GM19468 (cell line): ENCODE measurements at regions not wholly inside any gene's neighbourhood (a gene's known extent, or its start where the extent isn't known, plus 50 kb on each side); places are given as distances from the start of the nearest gene placed in this dataset.
A peak's percentile ranks its signal among the peaks of the same experiment; 100 is the strongest.

Source experiments
- ATAC-seq: cut with Tn5 transposase; IDR thresholded peaks from one replicate; pipeline ENCODE4 v1.9.1; 2021; ENCODE audit warnings: mild to moderate bottlenecking, moderate library complexity, moderate number of reproducible peaks; ENCODE audit not compliant: unreplicated experiment; ENCODE audit errors: extremely low read depth

DNA sequence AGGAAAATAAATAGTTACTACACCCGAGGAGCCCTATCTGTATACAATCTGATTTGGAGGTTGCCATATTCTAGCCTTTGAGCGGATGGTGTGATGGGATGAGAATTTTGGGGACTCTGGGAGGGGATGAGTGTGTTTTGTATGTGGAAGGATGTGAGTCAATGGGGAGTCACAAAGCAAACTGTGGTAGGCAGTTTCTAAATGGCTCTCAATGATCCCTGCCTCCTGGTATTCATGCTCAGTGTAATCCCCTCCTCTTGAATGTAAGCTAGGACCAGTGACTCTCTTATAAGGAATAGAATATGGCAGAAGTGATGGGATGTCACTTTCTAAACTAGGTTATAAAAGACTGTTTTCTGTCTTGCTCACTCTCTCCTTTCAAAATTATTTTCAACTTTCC, 205.7 kb upstream of the RIOK2 start:
- ATAC-seq = no peak

DNA sequence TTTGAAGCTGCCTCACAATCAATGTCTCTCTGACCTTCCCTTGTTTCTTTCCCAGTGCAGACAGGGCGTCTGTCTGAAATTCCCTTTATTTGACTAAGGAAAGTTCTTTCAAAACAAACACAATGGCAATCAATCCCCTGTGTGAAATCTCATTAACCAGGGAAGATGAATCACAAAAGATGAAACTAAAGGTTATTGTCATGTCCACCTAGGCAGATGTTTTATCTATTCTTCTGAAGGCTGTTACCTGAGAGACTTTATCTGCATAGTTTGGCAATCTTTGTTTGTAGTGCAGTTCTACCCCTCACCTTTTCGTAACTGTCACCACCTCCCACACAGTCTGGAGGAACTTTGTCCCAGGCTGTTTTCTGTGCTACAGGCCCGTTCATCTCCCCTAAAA, 217.5 kb upstream of the RIOK2 start:
- ATAC-seq = no peak

DNA sequence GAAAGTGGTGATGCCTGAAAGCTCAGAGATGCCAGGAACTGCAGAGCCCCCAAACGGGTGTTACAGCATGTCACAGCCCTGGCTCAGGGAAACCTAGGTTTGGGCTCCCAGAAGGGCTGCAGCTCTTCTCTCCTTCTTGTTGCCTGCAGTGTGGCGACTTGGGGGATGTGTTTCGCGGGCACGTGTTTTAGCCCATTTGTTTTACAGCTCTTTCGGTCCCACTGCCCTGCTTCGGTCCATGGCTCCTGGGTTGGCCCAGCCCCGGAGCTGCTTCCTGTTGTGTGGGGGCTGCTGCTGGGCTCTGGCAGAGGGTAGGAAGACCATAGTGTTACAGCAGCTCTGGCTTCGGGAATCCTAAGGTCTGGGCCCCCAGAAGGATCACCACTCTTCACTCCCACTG, 222.9 kb upstream of the RIOK2 start:
- no peak for ATAC-seq

DNA sequence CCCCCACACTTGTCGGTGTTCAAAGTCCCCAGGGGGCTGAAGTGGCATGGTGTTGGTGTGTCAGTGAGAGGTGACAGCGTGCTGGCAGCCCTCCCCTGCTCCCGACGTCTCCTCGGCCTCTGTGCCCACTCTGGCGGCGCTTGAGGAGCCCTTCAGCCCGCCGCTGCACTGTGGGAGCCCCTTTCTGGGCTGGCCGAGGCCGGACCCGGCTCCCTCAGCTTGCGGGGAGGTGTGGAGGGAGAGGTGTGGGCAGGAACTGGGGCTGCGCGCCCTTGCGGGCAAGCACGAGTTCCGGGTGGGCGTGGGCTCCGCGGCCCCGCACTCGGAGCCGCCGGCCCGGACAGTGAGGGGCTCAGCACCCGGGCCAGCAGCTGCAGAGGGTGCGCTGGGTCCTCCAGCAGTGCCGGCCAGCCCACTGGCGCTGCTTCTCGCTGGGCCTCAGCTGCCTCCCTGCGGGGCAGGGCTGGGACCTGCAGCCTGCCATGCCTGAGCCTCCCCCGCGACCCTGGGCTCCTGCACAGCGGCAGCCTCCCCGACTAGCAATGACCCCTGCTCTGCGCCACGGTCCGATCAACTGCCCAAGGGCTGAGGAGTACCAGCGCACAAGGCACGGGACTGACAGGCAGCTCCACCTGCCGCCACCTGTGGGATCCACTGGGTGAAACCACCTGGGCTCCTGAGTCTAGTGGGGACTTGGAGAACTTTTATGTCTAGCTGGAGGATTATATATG, 224.1 kb upstream of the RIOK2 start:
- no peak for ATAC-seq

DNA sequence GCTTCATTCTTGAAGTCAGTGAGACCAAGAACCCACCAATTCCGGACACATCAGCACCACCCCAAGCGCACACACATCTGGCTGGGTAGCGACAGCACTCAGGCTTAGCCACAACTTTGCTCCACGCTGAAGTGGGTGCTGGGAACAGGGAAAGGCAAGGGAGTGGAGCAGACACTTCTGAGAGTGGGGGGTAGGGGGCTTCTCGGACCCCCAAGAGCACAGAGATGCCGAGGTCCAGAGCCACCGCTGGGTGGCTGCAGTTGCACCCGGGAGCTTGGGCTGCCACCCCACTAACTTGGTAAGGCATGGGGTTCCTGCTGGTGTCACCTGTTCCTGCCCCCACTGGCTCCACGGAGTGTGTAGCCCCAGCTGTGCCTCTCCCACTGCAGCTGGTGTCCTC, 225.3 kb upstream of the RIOK2 start:
- ATAC-seq = no peak

DNA sequence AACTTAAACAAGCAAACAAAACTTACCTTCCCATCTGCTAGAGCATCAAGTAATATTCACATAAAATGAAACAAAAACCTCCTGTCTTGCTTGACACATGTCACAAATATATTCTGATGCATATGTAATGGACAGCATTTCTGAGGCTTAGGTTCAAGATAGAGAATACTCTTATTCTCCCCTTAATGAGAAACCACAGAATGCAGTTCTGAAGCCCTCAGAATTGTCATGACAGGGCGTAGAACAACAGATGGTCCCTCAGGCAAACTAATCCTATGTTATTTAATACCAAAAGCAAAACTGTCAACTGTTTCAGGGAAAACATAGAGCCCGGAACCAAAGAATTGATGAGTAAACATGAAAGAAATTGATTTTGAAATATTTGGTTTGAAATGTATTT, 229.9 kb upstream of the RIOK2 start:
- no peak for ATAC-seq

DNA sequence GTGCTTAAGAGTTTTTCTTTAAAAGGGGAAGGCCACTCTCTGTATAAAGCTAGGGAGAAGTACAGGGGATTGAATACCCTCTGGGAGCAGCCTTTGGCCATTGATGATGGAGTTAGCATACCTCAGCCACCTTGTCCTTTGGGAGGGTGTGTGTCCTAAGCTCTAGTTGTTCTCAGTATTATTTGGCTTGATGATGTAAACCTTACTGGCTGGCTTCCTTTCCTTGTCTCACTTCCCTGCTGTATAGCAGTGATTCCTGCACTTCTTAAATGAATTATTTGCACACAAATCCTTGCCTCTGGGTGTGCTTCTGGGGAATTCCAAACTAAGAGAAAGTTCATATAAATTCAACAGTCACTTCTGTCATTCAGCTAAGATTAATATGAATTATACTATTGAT, 234.9 kb upstream of the RIOK2 start:
- ATAC-seq = no peak

DNA sequence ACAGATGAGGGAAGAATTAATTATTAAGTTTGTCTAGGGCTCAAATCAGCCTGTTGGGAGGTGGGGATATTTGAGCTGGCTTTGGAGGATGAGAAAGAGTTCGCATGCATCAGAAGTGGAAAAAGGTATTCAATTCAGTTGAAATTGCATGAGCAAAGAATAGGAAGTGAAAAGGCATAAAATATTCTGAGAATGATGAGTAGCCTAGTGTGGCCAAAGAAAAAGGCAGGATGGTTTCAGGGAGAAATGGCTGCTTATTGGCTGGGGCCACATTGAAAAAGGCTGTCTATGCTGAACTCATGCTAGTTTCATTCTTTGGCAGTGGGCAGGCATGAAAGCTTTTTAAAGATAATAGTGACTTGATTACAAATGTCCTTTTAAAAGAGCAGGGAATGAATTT, 235.4 kb upstream of the RIOK2 start:
- peak; percentile 64 for ATAC-seq

DNA sequence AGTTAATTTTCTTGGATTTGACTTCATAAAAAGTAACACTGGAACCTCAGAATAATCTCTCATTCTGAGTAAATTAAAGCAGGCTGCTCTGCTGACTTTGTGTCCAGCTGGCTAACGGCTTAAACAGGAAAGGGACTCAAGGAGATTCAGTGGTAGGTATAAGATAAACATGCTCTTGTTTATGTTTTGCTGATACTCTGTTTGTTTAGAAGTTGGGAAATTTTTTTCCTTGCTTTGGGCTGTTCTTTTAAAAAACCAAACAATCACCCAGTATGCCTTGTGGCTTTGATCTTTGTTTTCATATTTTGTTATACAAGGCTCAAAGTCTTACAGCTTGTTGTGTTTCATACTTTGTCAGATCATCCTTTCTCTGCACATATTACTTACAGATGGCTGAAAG, 237.6 kb upstream of the RIOK2 start:
- ATAC-seq = no peak

DNA sequence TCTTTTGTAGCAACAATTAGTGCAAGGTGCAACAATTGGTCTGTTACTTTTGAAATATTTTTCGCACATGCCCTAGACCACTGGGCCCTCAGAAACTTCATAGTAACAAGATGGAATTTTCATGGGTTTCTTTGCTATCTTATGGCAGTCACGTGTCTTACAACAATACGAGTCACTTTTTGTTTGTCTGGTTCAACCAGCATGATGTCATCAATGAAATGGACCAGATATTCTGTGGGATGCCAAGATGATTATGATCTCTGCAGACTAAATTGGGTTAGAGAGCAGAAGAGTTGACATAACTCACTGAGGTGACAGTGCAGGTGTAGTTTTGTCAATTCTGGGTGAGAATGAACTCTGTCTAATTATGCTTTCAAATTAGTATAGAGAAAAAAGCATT, 239.6 kb upstream of the RIOK2 start:
- no peak for ATAC-seq

DNA sequence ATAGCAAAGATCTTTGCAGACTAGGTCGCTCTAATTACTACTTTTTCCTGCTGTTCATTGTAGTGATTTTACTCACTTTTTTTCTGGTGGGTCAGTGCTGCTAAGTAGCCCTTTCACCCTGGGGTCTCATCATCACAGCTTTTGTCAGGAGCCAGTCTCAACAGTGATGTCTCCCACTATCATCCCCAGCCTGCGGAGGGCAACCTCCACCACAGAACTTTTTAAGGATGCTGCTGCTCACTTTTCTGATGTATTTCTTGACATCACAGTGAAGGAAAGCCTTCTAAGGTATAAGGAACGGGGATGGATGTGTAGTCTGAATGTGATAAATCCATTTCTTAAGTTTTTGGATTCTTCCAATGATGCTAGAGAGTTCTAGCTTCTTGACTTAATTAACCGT, 242.5 kb upstream of the RIOK2 start:
- no peak for ATAC-seq

DNA sequence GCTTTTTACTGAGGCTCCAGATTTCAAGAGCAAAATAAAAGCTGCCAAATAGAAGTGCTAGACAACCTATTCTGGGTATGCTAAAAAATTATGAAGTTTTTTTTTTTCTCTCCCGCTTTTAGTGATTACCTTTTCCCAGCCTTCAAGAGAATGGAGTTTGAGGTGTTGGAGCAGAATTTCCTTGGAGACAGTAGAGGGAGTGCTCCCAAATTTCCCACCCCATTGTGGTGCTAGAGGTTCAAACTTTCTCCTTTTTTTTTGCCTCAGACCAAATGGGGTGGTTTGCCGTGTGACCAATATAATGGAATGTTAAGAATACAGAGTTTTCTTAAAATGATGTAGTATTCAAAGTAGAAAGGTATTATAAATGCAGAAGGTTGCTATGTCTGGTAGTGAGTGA, 244.2 kb upstream of the RIOK2 start:
- no peak for ATAC-seq

DNA sequence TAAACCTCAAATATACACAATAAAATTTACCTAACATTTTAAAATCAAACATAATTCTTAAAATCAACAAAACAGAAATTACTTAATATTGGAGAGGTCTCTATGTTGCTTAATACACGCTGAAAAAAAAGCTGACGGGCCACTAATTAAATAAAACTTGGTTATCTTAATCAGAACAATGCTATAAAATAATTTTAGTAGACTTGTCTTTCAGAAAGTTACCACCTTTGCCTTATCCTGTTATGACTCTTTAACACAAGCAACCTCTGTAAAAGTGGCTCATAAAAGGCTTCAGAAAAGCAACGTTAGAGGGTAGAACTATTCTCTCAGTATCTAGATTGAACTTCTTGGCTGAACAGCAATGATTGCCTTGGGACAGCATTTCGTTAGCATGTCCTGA, 251.0 kb upstream of the RIOK2 start:
- ATAC-seq = no peak

DNA sequence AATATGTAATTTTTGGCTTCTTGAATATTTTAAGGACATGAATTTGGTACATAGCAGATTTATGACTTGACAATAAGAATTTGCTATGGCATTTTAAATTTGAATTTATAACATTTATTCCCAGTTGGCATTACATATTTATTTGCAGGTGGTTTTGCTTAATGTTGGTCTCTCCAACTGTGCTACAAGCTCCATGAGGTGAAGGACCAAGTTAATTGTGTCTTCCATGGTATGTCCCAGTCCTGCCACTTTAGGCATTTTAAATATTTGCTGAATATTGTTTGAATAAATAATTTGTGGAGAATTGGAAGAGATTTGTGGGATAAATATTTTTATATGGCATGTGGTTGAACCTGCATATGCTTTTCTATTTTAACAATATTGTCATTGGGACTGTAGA, 253.4 kb upstream of the RIOK2 start:
- no peak for ATAC-seq

DNA sequence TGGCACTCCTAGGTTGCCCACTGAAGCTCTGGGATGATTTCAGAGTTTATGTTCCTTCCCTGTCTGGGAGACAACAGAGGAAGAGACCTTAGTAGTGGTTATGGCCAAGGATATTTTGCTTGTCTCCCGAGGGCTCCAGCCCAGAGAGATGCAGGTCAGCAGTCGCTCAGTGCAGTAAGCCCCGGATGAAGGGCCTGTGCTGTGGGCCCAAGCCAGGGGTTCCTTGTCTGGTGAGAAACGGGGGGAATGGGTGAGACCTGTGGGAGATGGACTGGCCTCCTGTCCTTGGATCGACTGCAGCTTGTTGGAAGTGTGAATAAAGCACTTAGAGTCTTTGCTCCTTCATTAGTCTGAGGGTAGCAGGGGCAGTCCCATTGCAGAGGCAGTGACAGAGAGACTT, 260.7 kb upstream of the RIOK2 start:
- ATAC-seq = no peak

DNA sequence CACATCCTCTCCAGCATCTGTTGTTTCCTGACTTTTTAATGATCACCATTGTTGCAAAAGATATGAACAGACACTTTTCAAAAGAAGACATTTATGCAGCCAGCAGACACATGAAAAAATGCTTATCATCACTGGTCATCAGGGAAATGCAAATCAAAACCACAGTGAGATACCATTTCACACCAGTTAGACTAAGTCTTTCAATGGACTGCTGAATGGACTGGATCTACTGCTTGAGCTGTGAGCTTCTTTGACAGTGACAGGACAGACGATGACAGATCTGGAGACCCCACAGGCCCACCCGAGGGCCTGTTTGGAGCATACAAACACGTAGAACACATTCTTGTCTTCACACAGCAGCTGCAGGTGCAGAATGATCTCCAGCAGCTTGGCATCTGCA, 266.1 kb upstream of the RIOK2 start:
- ATAC-seq = no peak

DNA sequence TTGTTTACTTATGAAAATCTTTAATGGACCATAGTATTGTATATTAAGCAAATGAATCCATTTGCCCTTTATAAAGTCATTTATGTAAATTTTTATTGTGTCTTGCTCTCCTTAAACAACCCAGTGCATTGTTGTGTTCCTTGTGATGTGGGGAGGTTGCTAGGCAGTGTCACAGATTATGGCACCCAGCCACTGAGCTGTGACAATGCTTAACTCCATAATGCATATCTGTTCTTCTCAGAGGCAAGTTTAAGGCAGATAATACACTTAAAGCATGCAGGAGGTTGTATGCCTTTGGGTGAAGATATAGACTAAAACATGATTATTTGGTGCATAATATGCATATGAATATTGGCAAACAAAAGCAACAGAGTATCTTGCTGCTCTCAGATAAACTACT, 269.6 kb upstream of the RIOK2 start:
- no peak for ATAC-seq

DNA sequence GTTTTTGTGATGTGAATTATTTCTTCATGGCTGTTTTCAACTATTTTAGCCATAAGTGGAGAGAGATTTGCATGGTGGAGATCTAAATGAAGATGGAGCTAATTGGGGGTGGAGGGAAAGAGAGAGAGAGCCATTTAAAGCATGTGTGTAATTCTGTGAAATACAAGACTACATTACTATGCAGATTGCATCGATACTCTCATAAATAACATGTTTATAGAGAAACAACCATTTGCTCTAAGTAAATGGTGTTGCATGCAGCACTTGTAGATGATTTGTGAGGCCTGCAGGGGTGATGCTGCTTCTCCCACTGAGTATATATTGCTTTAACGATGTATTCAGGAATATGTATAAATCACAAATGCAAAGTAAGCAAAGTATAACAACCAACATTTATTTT, 270.2 kb upstream of the RIOK2 start:
- no peak for ATAC-seq

DNA sequence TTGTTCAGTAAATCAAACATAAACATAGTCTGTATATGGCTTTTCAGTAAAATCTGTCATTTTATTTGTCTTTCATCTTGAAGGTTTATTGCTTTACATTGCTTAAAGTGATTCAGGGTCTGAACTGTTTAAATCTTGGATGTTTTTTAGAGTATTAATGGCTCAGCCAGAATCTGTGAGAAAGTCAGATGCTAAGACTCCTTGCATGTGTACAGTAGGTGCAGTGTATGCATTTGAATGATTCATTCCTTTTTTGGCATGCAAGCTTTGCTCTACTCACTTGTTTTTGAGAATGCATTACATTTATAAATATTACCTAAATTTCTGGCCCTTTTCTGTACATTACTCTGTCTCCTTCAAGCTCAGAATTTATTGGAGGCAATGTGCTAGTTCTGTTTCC, 271.0 kb upstream of the RIOK2 start:
- ATAC-seq = no peak

DNA sequence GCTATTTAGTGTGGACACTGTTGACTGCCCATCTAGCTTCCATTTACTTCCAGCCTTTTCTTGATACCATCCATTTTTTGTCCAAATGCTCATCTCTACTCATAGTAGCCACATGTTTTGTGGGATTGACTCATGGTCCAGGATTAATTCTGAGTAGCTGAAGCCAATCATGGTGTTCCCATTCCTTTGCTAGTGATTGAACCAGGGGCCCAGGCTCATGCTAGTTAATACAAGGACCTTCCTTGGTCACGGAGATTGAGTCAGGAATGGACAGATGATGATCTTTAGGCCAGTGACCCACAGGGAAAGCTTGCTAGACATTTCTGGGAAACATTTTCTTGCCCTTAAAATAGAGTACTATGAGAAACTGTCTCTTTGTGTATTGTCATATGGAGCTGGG, 272.9 kb upstream of the RIOK2 start:
- ATAC-seq = no peak

DNA sequence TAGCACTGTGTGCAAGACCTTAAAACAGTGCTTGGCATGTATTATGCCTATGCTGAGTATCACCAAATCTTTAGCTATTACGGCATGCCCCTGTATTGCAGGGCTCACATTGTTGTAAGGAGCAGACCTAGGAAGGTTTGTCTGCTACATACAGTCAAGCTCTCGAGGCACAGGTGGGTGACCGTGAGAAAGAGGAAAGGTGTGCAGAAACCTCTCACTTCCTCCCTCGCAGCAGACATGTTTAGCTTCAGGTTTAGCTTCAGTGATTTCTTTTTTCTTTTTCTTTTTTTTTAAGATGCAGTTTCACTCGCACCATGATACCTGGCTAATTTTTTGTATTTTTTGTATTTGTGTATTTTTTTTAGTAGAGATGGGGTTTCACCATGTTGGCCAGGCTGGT, 275.8 kb upstream of the RIOK2 start:
- peak; percentile 76 for ATAC-seq

DNA sequence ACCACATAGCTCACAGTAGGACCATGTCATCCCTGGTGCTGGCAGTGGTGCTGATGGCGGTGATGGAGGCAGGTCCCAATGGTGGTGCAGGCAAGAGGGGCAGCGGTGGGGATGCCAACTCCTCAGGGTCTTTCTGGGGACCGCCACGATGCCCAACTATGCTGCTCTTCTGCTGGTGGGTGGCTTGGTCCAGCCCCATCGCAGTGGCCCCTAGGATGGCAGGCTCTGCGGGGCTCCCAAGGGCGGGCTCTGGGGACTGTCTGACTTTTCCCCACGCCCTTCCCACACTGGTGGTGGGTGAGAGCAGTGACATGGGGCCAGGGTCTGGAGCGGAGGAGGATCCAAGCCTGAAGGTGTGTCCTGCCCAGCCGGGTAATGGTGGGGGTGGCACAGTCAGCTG, 288.9 kb upstream of the RIOK2 start:
- ATAC-seq = no peak

DNA sequence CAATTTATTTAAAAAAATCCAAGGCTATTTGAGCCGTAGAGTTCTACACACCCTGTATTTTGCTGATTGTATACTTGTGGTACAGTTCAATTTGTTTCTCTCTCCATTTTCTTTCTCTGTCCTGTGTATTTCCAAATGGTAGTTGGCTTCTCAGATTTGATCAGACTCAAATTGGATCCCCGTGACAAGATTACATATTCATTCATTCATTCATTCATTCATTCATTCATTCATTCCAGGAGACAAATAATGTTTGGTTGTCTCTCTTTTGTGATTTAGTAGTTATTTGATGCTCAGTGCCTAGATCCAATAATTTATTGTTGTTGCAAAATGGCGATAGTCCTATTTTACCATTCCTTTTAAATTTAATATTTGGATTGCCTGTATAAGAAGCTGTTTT, 292.8 kb upstream of the RIOK2 start:
- ATAC-seq = no peak
